ENCODE measurements at regions not wholly inside any gene's neighbourhood (a gene's known extent, or its start where the extent isn't known, plus 50 kb on each side); places are given as distances from the start of the nearest gene placed in this dataset.

- H3K4me3 ChIP-seq, result no peak overlapping the region
- no peak for ATAC-seq
- DNase-seq, result no peak
- no peak overlapping the region for H3K27ac ChIP-seq
- TF ChIP-seq, protein P1, sequence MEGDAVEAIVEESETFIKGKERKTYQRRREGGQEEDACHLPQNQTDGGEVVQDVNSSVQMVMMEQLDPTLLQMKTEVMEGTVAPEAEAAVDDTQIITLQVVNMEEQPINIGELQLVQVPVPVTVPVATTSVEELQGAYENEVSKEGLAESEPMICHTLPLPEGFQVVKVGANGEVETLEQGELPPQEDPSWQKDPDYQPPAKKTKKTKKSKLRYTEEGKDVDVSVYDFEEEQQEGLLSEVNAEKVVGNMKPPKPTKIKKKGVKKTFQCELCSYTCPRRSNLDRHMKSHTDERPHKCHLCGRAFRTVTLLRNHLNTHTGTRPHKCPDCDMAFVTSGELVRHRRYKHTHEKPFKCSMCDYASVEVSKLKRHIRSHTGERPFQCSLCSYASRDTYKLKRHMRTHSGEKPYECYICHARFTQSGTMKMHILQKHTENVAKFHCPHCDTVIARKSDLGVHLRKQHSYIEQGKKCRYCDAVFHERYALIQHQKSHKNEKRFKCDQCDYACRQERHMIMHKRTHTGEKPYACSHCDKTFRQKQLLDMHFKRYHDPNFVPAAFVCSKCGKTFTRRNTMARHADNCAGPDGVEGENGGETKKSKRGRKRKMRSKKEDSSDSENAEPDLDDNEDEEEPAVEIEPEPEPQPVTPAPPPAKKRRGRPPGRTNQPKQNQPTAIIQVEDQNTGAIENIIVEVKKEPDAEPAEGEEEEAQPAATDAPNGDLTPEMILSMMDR (IDR thresholded peaks at IDR 0.05), result no peak
- no peak for TF ChIP-seq POLR2A (IDR thresholded peaks at IDR 0.05)
- H3K27me3 ChIP-seq, result no peaks in the 10 kb centered on the region
- intact Hi-C loops (cut with DNase I), result no loop called here
- no peaks in the 10 kb centered on the region for H3K4me1 ChIP-seq
- H3K36me3 ChIP-seq, result no peaks in the 10 kb centered on the region
- H3K9me3 ChIP-seq, result no peaks in the 10 kb centered on the region
- 16% methylated on average over 2 of the region's 2 CpGs for WGBS (ENCODE audit: insufficient coverage, low coverage, low lambda C conversion rate, missing lambda C conversion rate)
These were observed 107.6 kb upstream of the PRSS3 start for GRCh38 chr9:33687779-33688178.

DNA sequence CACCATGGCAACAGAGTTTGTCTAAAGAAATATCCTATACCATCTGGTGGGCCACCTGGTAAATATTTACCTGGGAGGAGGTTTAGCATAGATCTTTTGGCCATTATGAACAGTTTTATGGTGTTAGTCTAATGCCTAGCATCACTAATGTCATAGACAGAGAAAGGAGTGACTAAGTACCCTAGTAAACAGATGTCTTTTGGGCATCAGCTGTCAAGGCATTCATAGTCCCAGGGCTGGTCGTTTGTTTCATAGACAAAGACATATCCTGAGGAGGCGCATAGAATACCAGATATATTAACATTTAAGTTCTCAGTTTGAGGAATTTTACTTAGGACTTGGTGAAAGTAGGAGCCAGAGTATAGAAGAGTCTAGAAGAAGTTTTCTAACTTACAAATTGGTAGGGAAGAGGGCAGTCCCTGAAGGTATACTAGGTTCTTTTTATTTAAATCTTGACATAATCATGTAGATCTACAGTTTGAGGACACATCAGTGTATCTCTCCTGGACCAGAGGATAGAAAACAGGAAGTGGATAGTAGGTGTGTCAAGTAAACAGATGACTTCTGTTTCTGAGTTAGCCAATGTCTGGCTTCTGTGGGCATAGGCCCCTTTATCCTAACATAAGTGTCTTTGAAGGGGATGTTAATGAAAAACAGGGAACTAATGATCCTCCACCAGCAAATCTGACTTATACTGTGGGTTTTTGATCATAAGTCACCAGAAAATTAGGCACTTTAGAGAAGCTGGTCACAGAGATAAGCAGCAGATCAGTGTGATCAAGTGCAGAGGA lies 105.0 kb upstream of the PRSS3 start:
- H3K4me3 ChIP-seq, result no peak overlapping the region
- ATAC-seq (no peak), DNase-seq (no peak)
- no peak overlapping the region for H3K27ac ChIP-seq
- 43% methylated on average over 2 of the region's 2 CpGs for WGBS (ENCODE audit: insufficient coverage, low coverage, low lambda C conversion rate, missing lambda C conversion rate)
- H3K9me3 ChIP-seq, result no peaks in the 10 kb centered on the region
- TF ChIP-seq POLR2A (IDR thresholded peaks at IDR 0.05), result no peak
- TF ChIP-seq, protein P1 (IDR thresholded peaks at IDR 0.05), result no peak
- intact Hi-C loops (cut with DNase I), result no loop called here
- H3K36me3 ChIP-seq, result no peaks in the 10 kb centered on the region
- no peaks in the 10 kb centered on the region for H3K4me1 ChIP-seq
- H3K27me3 ChIP-seq, result no peaks in the 10 kb centered on the region

- no peaks in the 10 kb centered on the region for H3K36me3 ChIP-seq
- ATAC-seq (no peak), DNase-seq (no peak)
- H3K4me3 ChIP-seq, result no peak overlapping the region
- no peaks in the 10 kb centered on the region for H3K9me3 ChIP-seq
- H3K4me1 ChIP-seq, result no peaks in the 10 kb centered on the region
- H3K27me3 ChIP-seq, result no peaks in the 10 kb centered on the region
- intact Hi-C loops (cut with DNase I), result no loop called here
- 78% methylated on average over 2 of the region's 2 CpGs for WGBS (ENCODE audit: insufficient coverage, low coverage, low lambda C conversion rate, missing lambda C conversion rate)
- no peak overlapping the region for H3K27ac ChIP-seq
- TF ChIP-seq POLR2A (IDR thresholded peaks at IDR 0.05), result no peak
These were observed 100.1 kb upstream of the PRSS3 start for GRCh38 chr9:33695299-33695698.

DNA sequence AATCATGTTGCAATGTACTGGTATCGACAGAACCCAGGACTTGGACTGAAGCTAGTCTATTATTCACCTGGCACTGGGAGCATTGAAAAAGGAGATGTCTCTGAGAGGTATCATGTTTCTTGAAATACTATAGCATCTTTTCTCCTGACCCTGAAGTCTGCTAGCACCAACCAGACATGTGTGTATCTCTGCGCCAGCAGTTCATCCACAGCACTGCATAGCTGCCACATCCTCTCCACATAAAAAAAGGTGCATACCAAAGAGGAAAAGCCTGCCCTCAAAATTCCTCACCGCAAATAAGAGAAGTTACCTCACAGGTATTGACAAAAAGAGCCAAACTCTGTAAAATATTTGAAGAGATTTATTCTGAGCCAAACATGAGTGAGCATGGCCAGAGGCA lies 99.5 kb upstream of the PRSS3 start:
- H3K4me1 ChIP-seq, result no peaks in the 10 kb centered on the region
- intact Hi-C loops (cut with DNase I), result no loop called here
- WGBS (ENCODE audit: insufficient coverage, low coverage, low lambda C conversion rate, missing lambda C conversion rate), result 80% methylated on average over 3 of the region's 3 CpGs
- TF ChIP-seq POLR2A (IDR thresholded peaks at IDR 0.05), result no peak
- TF ChIP-seq, protein P1 (IDR thresholded peaks at IDR 0.05), result no peak
- no peak overlapping the region for H3K4me3 ChIP-seq
- no peaks in the 10 kb centered on the region for H3K27me3 ChIP-seq
- no peaks in the 10 kb centered on the region for H3K9me3 ChIP-seq
- H3K27ac ChIP-seq, result no peak overlapping the region
- ATAC-seq, result no peak
- no peaks in the 10 kb centered on the region for H3K36me3 ChIP-seq
- DNase-seq, result no peak

GRCh38 chr9:33697171-33697570 lies 98.2 kb upstream of the PRSS3 start:
- no peak for DNase-seq
- ATAC-seq, result no peak
- intact Hi-C loops (cut with DNase I), result no loop called here
- Histone ChIP-seq H3K36me3 (no peaks in the 10 kb centered on the region), H3K9me3 (no peaks in the 10 kb centered on the region), H3K27me3 (no peaks in the 10 kb centered on the region), H3K27ac (no peak overlapping the region), H3K4me1 (no peaks in the 10 kb centered on the region), H3K4me3 (no peak overlapping the region)
- TF ChIP-seq, protein P1 (IDR thresholded peaks at IDR 0.05), result no peak
- no peak for TF ChIP-seq POLR2A (IDR thresholded peaks at IDR 0.05)

Measured in right lobe of liver (tissue), 6 donors.